ENCODE measurements at regions not wholly inside any gene's neighbourhood (a gene's known extent, or its start where the extent isn't known, plus 50 kb on each side); places are given as distances from the start of the nearest gene placed in this dataset.

DNA sequence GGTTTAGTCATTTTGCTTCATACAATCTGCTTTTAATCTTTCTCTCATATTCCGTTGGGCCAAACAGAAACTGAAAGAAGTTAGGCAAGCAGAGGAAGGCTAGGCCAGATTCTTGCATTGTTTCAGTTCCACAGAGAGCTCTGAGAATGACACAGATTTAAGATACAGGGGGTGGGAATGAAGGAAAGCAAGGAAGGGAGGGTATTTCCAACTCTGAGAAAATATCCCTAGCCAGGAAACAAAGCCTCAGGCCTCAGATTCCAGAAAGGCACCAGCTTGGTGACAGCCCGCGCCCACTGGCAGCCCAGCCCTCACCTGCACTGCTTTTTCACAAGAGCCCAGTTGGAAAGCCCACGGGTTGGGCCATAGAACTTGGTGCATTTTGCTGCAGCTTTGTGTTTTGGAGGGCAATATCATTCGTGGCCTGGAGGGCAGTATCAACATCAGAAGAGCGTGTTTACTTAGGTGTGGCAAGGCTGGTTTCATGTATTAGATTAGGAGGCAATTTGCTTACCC is 63.5 kb downstream of the ENC1 start:
- TF ChIP-seq POLR2A (IDR thresholded peaks at IDR 0.05; ENCODE audit: low read depth, low read length): no peak
- TF ChIP-seq TAF1 (IDR thresholded peaks at IDR 0.05; ENCODE audit: borderline replicate concordance, low read depth, low read length): no peak
